Mesothelial cell of epicardium (in vitro differentiated cells): ENCODE measurements at regions not wholly inside any gene's neighbourhood (a gene's known extent, or its start where the extent isn't known, plus 50 kb on each side); places are given as distances from the start of the nearest gene placed in this dataset.

Experiments used
- DNase-seq, 2 experiments: peaks; one replicate each; pipeline ENCODE4 v3.0.0; 2021; ENCODE audit warnings: low spot score in 2 of 2; ENCODE audit not compliant: unreplicated experiment in 2 of 2
- H3K27ac Mint-ChIP-seq: 2 replicates; pipeline ENCODE4 v1.8.0; 2021; ENCODE audit warnings: mixed read lengths
- H3K27me3 Mint-ChIP-seq: 2 replicates; pipeline ENCODE4 v1.8.0; 2021; ENCODE audit warnings: low read depth, mixed read lengths
- H3K36me3 Mint-ChIP-seq: 2 replicates; pipeline ENCODE4 v1.8.0; 2021; ENCODE audit warnings: mixed read lengths
- H3K4me1 Mint-ChIP-seq: 2 replicates; pipeline ENCODE4 v1.8.0; 2021; ENCODE audit warnings: mixed read lengths
- H3K4me3 Mint-ChIP-seq: 2 replicates; pipeline ENCODE4 v1.8.0; 2021; ENCODE audit warnings: mild to moderate bottlenecking, moderate library complexity, mixed read lengths
- H3K9me3 Mint-ChIP-seq: 2 replicates; pipeline ENCODE4 v1.8.0; 2021; ENCODE audit warnings: mixed read lengths
- TF ChIP-seq, protein P1 (sequence below): fragments of 200-600 bp; sonication (generic); IDR thresholded peaks from one replicate; pipeline ENCODE4 v1.5.0; 2021; ENCODE audit warnings: antibody characterized with exemption; ENCODE audit not compliant: unreplicated experiment

DNA sequence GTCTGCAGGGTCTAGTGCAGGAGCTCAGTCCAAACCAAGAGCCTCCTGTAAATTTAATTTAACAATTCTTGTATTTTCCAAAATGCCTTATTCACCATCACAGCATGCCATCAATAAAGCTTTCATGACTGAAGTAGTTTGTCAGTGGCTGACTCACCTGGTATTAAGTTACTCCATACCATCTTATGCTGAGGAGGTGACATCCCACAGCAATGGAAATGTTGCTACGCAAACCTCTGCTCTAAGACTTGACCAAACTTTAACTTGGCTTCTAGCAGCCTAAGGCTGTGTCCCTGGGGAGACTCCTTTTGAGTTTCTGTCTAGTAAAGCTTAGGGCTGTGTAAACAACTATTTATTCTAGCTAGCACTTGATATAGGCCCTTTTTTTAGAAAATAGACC lies 1231.3 kb upstream of the CDH18 start:
- no peak for DNase-seq
- Mint-ChIP-seq H3K9me3 (peaks cover 5% of the 10 kb centered on the region), H3K27me3 (no peaks in the 10 kb centered on the region), H3K36me3 (no peaks in the 10 kb centered on the region), H3K4me1 (no peaks in the 10 kb centered on the region), H3K27ac (no peak overlapping the region), H3K4me3 (no peak overlapping the region)
- TF ChIP-seq, protein P1, sequence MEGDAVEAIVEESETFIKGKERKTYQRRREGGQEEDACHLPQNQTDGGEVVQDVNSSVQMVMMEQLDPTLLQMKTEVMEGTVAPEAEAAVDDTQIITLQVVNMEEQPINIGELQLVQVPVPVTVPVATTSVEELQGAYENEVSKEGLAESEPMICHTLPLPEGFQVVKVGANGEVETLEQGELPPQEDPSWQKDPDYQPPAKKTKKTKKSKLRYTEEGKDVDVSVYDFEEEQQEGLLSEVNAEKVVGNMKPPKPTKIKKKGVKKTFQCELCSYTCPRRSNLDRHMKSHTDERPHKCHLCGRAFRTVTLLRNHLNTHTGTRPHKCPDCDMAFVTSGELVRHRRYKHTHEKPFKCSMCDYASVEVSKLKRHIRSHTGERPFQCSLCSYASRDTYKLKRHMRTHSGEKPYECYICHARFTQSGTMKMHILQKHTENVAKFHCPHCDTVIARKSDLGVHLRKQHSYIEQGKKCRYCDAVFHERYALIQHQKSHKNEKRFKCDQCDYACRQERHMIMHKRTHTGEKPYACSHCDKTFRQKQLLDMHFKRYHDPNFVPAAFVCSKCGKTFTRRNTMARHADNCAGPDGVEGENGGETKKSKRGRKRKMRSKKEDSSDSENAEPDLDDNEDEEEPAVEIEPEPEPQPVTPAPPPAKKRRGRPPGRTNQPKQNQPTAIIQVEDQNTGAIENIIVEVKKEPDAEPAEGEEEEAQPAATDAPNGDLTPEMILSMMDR: no peak

DNA sequence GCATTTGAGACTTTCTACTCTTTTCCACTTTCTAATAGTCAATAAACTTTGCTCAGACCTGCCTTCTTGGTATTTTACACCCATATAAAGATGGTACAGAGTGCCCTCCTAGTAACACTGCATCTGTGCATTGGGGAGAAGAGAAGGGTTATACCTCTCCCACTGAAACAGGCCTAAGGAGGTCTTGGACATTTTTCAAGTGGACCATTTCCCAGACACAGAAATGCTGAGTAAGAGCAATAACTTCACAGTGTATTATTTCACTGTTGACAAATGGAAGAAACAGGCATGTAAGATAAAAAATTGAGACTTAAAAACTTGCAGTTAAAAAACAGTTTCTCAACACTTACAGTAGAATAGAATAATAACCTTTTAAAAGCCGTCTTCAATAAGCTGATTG lies 1224.0 kb upstream of the CDH18 start:
- no peaks in the 10 kb centered on the region for H3K36me3 Mint-ChIP-seq
- no peaks in the 10 kb centered on the region for H3K4me1 Mint-ChIP-seq
- DNase-seq: no peak
- no peak overlapping the region for H3K27ac Mint-ChIP-seq
- H3K4me3 Mint-ChIP-seq: no peak overlapping the region
- no peaks in the 10 kb centered on the region for H3K27me3 Mint-ChIP-seq
- TF ChIP-seq, protein P1: no peak
- H3K9me3 Mint-ChIP-seq: no peaks in the 10 kb centered on the region

- Mint-ChIP-seq H3K27ac (no peak overlapping the region), H3K9me3 (no peaks in the 10 kb centered on the region), H3K4me1 (no peaks in the 10 kb centered on the region), H3K4me3 (no peak overlapping the region), H3K27me3 (no peaks in the 10 kb centered on the region), H3K36me3 (no peaks in the 10 kb centered on the region)
- no peak for DNase-seq
- TF ChIP-seq, protein P1: no peak
Observed at GRCh38 chr5:21209409-21209808, 1221.4 kb upstream of the CDH18 start.

GRCh38 chr5:21199087-21199486 lies 1211.1 kb upstream of the CDH18 start:
- H3K9me3 Mint-ChIP-seq: no peaks in the 10 kb centered on the region
- DNase-seq: no peak
- H3K4me1 Mint-ChIP-seq: peaks cover 9% of the 10 kb centered on the region
- H3K27me3 Mint-ChIP-seq: no peaks in the 10 kb centered on the region
- no peak overlapping the region for H3K4me3 Mint-ChIP-seq
- no peak overlapping the region for H3K27ac Mint-ChIP-seq
- H3K36me3 Mint-ChIP-seq: no peaks in the 10 kb centered on the region
- TF ChIP-seq, protein P1: no peak

GRCh38 chr5:21195145-21195544 lies 1207.1 kb upstream of the CDH18 start:
- no peak for DNase-seq
- H3K4me3 Mint-ChIP-seq: no peak overlapping the region

More at GRCh38 chr5:21195145-21195544, 1207.1 kb upstream of the CDH18 start:
- TF ChIP-seq, protein P1: no peak
- Mint-ChIP-seq H3K36me3 (no peaks in the 10 kb centered on the region), H3K4me1 (no peaks in the 10 kb centered on the region), H3K27ac (no peak overlapping the region), H3K9me3 (no peaks in the 10 kb centered on the region), H3K27me3 (no peaks in the 10 kb centered on the region)
